DMS153 (cell line): ENCODE measurements at regions not wholly inside any gene's neighbourhood (a gene's known extent, or its start where the extent isn't known, plus 50 kb on each side); places are given as distances from the start of the nearest gene placed in this dataset.

ENCODE experiments used
- DNase-seq: peaks from one replicate; lab custom pipeline; 2025; lab: John Stamatoyannopoulos, UW

GRCh38 chr13:26989261-26989956, 182.2 kb downstream of the USP12 start:
- DNase-seq: no peak

- DNase-seq: no peak
Measured at GRCh38 chr13:26988059-26988769, 183.4 kb downstream of the USP12 start.

GRCh38 chr13:26987486-26988013, 184.1 kb downstream of the USP12 start:
- no peak for DNase-seq

- DNase-seq: peak; percentile 53
Measured at GRCh38 chr13:26985285-26985878, 186.2 kb downstream of the USP12 start.

GRCh38 chr13:26984337-26984736, 187.3 kb downstream of the USP12 start:
- no peak for DNase-seq

- no peak for DNase-seq
Measured at GRCh38 chr13:26983543-26984320, 187.9 kb downstream of the USP12 start.

GRCh38 chr13:26980099-26981031, 191.2 kb downstream of the USP12 start:
- no peak for DNase-seq

- no peak for DNase-seq
Measured at GRCh38 chr13:26979334-26979733, 192.3 kb downstream of the USP12 start.

- no peak for DNase-seq
Measured at GRCh38 chr13:26978081-26978860, 193.3 kb downstream of the USP12 start.

GRCh38 chr13:26977541-26977940, 194.1 kb downstream of the USP12 start:
- no peak for DNase-seq

GRCh38 chr13:26976313-26976712, 195.3 kb downstream of the USP12 start:
- DNase-seq: no peak

GRCh38 chr13:26973946-26974345, 197.7 kb downstream of the USP12 start:
- DNase-seq: no peak

- DNase-seq: no peak
Measured at GRCh38 chr13:26973295-26973694, 198.3 kb downstream of the USP12 start.

- DNase-seq: peak; percentile 88
Measured at GRCh38 chr13:26971990-26972887, 199.4 kb downstream of the USP12 start.

- DNase-seq: no peak
Measured at GRCh38 chr13:26968431-26969341, 202.9 kb downstream of the USP12 start.

- DNase-seq: no peak
Measured at GRCh38 chr13:26967119-26968038, 204.2 kb downstream of the USP12 start.

- DNase-seq: no peak
Measured at GRCh38 chr13:26966701-26967080, 204.9 kb downstream of the USP12 start.
